ENCODE measurements at regions not wholly inside any gene's neighbourhood (a gene's known extent, or its start where the extent isn't known, plus 50 kb on each side); places are given as distances from the start of the nearest gene placed in this dataset.

DNA sequence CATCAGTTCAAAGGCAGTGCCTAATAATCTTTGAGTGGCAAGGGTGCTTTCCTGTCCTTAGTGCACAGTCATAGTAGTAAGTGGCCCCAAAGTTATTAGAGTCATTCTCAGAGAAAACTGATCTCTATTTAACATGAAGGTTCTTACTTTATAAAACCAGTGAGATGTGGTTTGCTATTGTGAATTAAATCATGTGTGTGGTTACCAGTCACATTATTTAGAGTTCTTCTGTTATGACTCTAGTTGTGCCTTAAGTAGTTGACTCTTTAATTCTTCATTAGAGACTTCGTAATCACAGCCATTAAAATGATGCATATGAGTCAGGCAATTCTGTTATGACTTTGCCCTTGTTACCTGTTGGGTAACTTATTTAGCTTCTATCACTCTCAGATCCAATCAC, 1392.9 kb upstream of the ACVR2A start:
- DNase-seq (ENCODE audit: low read depth): no peak
- TF ChIP-seq, protein P1, sequence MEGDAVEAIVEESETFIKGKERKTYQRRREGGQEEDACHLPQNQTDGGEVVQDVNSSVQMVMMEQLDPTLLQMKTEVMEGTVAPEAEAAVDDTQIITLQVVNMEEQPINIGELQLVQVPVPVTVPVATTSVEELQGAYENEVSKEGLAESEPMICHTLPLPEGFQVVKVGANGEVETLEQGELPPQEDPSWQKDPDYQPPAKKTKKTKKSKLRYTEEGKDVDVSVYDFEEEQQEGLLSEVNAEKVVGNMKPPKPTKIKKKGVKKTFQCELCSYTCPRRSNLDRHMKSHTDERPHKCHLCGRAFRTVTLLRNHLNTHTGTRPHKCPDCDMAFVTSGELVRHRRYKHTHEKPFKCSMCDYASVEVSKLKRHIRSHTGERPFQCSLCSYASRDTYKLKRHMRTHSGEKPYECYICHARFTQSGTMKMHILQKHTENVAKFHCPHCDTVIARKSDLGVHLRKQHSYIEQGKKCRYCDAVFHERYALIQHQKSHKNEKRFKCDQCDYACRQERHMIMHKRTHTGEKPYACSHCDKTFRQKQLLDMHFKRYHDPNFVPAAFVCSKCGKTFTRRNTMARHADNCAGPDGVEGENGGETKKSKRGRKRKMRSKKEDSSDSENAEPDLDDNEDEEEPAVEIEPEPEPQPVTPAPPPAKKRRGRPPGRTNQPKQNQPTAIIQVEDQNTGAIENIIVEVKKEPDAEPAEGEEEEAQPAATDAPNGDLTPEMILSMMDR (IDR thresholded peaks at IDR 0.05; ENCODE audit: control insufficient read depth, extremely low read depth, insufficient read depth): no peak
- H3K4me3 ChIP-seq (ENCODE audit: low read depth, low read length): no peak overlapping the region

DNA sequence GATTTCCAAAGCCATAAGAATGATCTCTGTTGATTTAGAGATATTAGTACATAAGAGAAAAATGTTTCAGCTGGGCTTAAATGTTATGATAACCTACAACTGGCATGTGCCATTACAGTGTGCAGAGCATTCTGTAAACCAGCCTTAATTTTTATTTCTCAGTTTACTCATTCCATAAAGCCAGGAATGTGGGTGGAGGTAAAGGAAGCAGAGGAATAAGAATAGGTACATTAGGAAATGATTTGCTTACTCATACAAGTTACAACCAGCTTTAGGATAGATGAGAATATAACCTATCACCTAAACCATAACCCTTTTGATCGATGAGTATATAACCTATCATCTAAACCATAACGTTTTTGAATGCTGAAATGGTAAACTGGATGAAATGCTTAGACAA, 1394.7 kb upstream of the ACVR2A start:
- H3K4me3 ChIP-seq (ENCODE audit: low read depth, low read length): no peak overlapping the region
- no peak for DNase-seq (ENCODE audit: low read depth)
- TF ChIP-seq, protein P1 (IDR thresholded peaks at IDR 0.05; ENCODE audit: control insufficient read depth, extremely low read depth, insufficient read depth): no peak

DNA sequence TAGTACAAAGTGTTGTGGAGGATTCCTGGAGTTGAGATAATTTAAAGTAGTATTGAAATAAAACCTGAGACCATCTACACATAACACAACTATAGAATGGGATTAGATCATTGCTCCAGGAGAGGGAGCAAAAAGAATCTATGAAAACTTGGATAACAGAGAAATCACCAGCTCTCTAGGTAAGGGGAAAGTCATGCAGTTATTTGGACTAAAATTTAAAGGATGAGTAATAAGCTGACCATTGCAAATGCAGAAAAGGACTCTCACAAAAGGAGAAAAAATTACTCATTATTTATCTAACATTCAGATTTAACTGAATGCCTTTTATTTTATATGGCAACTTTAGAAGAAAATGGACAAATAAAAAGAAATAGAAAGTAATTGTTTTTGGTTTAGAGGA, 1399.8 kb upstream of the ACVR2A start:
- no peak for DNase-seq (ENCODE audit: low read depth)

DNA sequence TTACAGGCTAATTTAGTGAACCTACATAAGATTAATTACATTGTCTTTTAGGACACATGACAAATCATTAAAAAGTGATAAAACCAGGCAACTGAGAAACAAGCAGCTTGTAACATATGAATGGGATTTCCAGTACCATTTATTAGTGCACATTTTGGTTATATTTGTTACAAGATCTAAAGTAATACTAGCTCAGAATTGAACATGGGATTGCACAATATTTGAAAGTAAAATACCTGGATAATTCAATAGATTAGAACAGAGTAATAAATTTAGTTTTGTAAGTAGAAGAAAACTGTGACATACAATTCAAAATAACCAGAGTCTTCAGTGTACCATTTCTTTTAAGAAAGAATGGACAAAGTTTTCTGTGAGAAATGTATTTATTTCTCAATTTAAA, 1400.7 kb upstream of the ACVR2A start:
- TF ChIP-seq, protein P1 (IDR thresholded peaks at IDR 0.05; ENCODE audit: control insufficient read depth, extremely low read depth, insufficient read depth): no peak
- DNase-seq (ENCODE audit: low read depth): no peak
- no peak overlapping the region for H3K4me3 ChIP-seq (ENCODE audit: low read depth, low read length)

More for the DNA sequence above, 1399.8 kb upstream of the ACVR2A start:
- TF ChIP-seq, protein P1 (IDR thresholded peaks at IDR 0.05; ENCODE audit: control insufficient read depth, extremely low read depth, insufficient read depth): no peak
- H3K4me3 ChIP-seq (ENCODE audit: low read depth, low read length): no peak overlapping the region

DNA sequence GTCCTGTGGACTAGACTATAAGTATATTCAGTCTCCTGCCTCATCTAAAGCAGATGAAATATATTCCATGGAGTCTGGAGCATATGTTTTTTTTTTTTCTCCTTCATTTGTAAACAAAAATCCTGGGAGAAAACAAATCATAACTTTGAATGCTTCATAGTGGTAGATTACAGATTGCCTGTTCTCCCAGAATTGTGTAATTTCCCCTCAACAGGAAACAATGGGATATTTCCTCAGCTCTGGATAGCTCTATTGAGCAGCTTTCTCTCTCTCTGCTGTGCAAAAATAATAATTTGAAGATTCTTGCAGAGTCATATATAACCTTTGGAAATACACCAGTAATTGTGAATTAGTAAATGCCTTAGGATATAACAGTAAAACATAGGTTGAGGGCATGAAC, 1406.6 kb upstream of the ACVR2A start:
- no peak for DNase-seq (ENCODE audit: low read depth)
- no peak overlapping the region for H3K4me3 ChIP-seq (ENCODE audit: low read depth, low read length)
- TF ChIP-seq, protein P1 (IDR thresholded peaks at IDR 0.05; ENCODE audit: control insufficient read depth, extremely low read depth, insufficient read depth): no peak

DNA sequence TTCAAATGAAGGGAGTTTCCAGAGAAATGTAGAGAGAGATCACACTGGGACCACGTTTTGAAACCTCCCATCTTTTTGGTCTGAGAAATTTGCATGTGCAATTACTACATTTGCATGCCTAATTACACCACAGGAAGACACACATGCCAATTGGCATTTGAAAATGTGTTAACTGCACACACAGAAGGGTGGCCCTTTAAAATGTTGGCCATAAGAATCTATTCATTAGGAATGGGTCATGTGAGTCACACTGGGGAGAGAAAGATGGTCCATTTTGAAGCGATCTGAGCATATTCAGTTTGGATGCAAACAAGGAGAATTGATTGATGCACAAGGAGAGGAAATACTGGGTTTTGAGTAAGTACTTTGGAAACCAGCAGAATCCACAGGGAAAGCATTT, 1407.1 kb upstream of the ACVR2A start:
- TF ChIP-seq, protein P1 (IDR thresholded peaks at IDR 0.05; ENCODE audit: control insufficient read depth, extremely low read depth, insufficient read depth): no peak
- H3K4me3 ChIP-seq (ENCODE audit: low read depth, low read length): no peak overlapping the region
- no peak for DNase-seq (ENCODE audit: low read depth)

DNA sequence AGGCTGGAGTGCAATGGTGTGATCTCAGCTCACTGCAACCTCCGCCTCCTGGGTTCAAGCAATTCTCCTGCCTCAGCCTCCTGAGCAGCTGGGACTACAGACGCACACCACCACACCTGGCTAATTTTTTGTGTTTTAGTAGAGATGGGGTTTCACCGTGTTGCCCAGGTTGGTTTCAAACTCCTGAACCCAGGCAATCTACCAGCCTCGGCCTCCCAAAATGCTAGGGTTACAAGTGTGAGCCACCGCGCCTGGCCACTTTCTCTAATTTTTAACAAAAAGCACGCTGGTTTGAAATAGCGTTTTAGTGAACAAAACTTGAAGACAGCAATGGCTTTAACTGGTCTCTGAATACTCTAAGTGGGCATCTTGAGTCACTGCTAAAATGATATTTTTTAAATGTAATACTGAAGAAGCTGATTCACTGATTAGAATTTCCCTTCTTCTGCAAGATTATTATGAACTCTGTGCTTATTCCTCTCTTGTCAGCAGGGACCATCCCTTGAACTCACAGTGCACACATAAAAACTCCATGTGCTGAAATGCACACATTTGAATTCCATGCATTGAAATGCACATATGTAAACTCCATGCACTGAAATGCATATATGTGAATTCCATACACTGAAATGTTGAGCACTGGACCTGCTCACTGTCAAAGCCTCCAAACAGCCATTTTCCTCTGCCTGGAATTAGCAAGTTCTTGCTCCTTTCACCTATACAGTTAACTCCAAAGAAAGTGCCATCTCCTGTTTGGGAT, 1411.5 kb upstream of the ACVR2A start:
- DNase-seq (ENCODE audit: low read depth): no peak
- TF ChIP-seq, protein P1 (IDR thresholded peaks at IDR 0.05; ENCODE audit: control insufficient read depth, extremely low read depth, insufficient read depth): no peak
- no peak overlapping the region for H3K4me3 ChIP-seq (ENCODE audit: low read depth, low read length)
